IMR-90 (cell line): ENCODE measurements at regions not wholly inside any gene's neighbourhood (a gene's known extent, or its start where the extent isn't known, plus 50 kb on each side); places are given as distances from the start of the nearest gene placed in this dataset.

ENCODE experiments used
- ATAC-seq: fragments of 200-7000 bp; cut with Tn5 transposase; 2 replicates; pipeline ENCODE4 v1.9.1; 2020; ENCODE audit warnings: low read depth, mild to moderate bottlenecking, moderate library complexity
- BruUV-seq: library from RNA; stranded (reverse); fragments of 400-500 nt; replicated peaks from 2 replicates; lab custom pipeline; 2021; lab: Mats Ljungman, UMichigan
- CTCF ChIA-PET: fragments of 300-600 bp; formaldehyde crosslinking; extraction: SDS; loops from one replicate; lab custom pipeline; 2021; ENCODE audit warnings: antibody characterized with exemption; lab: Yijun Ruan, JAX
- POLR2A ChIA-PET: fragments of 300-600 bp; sonication (Branson Sonifier 250); formaldehyde crosslinking; loops from one replicate; lab custom pipeline; 2022; ENCODE audit warnings: antibody characterized with exemption; ENCODE audit not compliant: unreplicated experiment; lab: Charles Lee
- DNase-seq: peaks from one replicate; pipeline ENCODE4 v3.0.0; 2013
- H2AFZ ChIP-seq: replicated peaks from 2 replicates; pipeline ENCODE3; 2013; ENCODE audit warnings: low read length, mild to moderate bottlenecking; ENCODE audit not compliant: poor library complexity
- H2AK5ac ChIP-seq: 2 replicates; pipeline ENCODE4 v1.6.1; 2013; ENCODE audit warnings: low read depth, low read length, inconsistent platforms
- H2AK9ac ChIP-seq: replicated peaks from 2 replicates; pipeline ENCODE3; 2013; ENCODE audit warnings: mild to moderate bottlenecking, low read depth, low read length, moderate library complexity; ENCODE audit not compliant: poor library complexity
- H2BK120ac ChIP-seq: 2 replicates; pipeline ENCODE4 v1.6.1; 2013; ENCODE audit warnings: low read depth, low read length, inconsistent platforms
- H2BK15ac ChIP-seq: 3 replicates; pipeline ENCODE4 v1.6.1; 2013; ENCODE audit warnings: low read depth, low read length, inconsistent platforms
- H2BK20ac ChIP-seq: 2 replicates; pipeline ENCODE4 v1.6.1; 2013; ENCODE audit warnings: low read depth, mild to moderate bottlenecking, inconsistent platforms, low read length, moderate library complexity
- H2BK5ac ChIP-seq: 2 replicates; pipeline ENCODE4 v1.6.1; 2013; ENCODE audit warnings: mild to moderate bottlenecking, low read depth, low read length, inconsistent platforms; ENCODE audit not compliant: poor library complexity, severe bottlenecking
- H3K14ac ChIP-seq: replicated peaks from 2 replicates; pipeline ENCODE4 v1.6.1; 2013; ENCODE audit warnings: low read depth, low read length, inconsistent platforms
- H3K18ac ChIP-seq: 2 replicates; pipeline ENCODE4 v1.6.1; 2013; ENCODE audit warnings: low read depth, low read length, control low read depth
- H3K23ac ChIP-seq: 2 replicates; pipeline ENCODE4 v1.6.1; 2013; ENCODE audit warnings: low read depth, low read length, inconsistent platforms
- H3K27ac ChIP-seq: 2 replicates; pipeline ENCODE4 v1.5.1; 2013; ENCODE audit warnings: mild to moderate bottlenecking, control low read depth, low read length; ENCODE audit not compliant: insufficient read depth
- H3K27me3 ChIP-seq: 2 replicates; pipeline ENCODE4 v1.6.1; 2013; ENCODE audit warnings: low read length; ENCODE audit not compliant: control insufficient read depth, insufficient read depth
- H3K36me3 ChIP-seq: 2 replicates; pipeline ENCODE4 v1.6.1; 2013; ENCODE audit warnings: low read length, mixed read lengths; ENCODE audit not compliant: control insufficient read depth, insufficient read depth
- H3K4ac ChIP-seq: 2 replicates; pipeline ENCODE4 v1.6.1; 2013; ENCODE audit warnings: low read depth, low read length, inconsistent platforms
- H3K4me1 ChIP-seq: 2 replicates; pipeline ENCODE4 v1.6.1; 2013; ENCODE audit warnings: low read length, mixed read lengths; ENCODE audit not compliant: control insufficient read depth, insufficient read depth
- H3K4me2 ChIP-seq: 2 replicates; pipeline ENCODE4 v1.6.1; 2013; ENCODE audit warnings: low read depth, mild to moderate bottlenecking, control low read depth, low read length, moderate library complexity
- H3K4me3 ChIP-seq: 2 replicates; pipeline ENCODE4 v1.5.1; 2013; ENCODE audit warnings: low read depth, mild to moderate bottlenecking, control low read depth, low read length, moderate library complexity; ENCODE audit not compliant: insufficient read depth
- H3K56ac ChIP-seq: 2 replicates; pipeline ENCODE4 v1.6.1; 2013; ENCODE audit warnings: low read length, inconsistent platforms; ENCODE audit not compliant: insufficient read depth; ENCODE audit errors: extremely low read depth
- H3K79me1 ChIP-seq, 2 experiments: 2 replicates each; pipeline ENCODE4 v1.6.1; 2013; ENCODE audit warnings: low read length in 2 of 2, inconsistent platforms in 1 of 2, low read depth in 1 of 2
- H3K9ac ChIP-seq: 2 replicates; pipeline ENCODE4 v1.6.1; 2013; ENCODE audit warnings: low read depth, low read length, control low read depth
- H3K9me1 ChIP-seq: 2 replicates; pipeline ENCODE4 v1.6.1; 2013; ENCODE audit warnings: low read length, inconsistent platforms; ENCODE audit not compliant: insufficient read depth
- H3K9me3 ChIP-seq: 2 replicates; pipeline ENCODE4 v1.6.1; 2013; ENCODE audit warnings: low read length; ENCODE audit not compliant: control insufficient read depth, insufficient read depth
- H4K20me1 ChIP-seq: 2 replicates; pipeline ENCODE4 v1.6.1; 2013; ENCODE audit warnings: low read length, inconsistent platforms; ENCODE audit not compliant: insufficient read depth
- H4K5ac ChIP-seq: 2 replicates; pipeline ENCODE4 v1.6.1; 2013; ENCODE audit warnings: mild to moderate bottlenecking, low read depth, low read length, control low read depth
- H4K8ac ChIP-seq, 2 experiments: 2 replicates each; pipeline ENCODE4 v1.6.1; 2013; ENCODE audit warnings: low read depth in 2 of 2, low read length in 2 of 2, control low read depth in 1 of 2, inconsistent platforms in 1 of 2
- H4K91ac ChIP-seq: 2 replicates; pipeline ENCODE4 v1.6.1; 2013; ENCODE audit warnings: low read depth, low read length, inconsistent platforms; ENCODE audit not compliant: insufficient read depth
- BHLHE40 ChIP-seq: fragments of 150-350 bp; IDR thresholded peaks from 2 replicates; pipeline ENCODE4 v1.6.1; 2016; ENCODE audit warnings: mild to moderate bottlenecking, low read depth, low read length
- CEBPB ChIP-seq: IDR thresholded peaks from 2 replicates; pipeline ENCODE4 v1.6.1; 2012; ENCODE audit warnings: low read depth, low read length, improper control_type of control experiment
- CHD1 ChIP-seq: IDR thresholded peaks from 2 replicates; pipeline ENCODE4 v1.6.1; 2012; ENCODE audit warnings: low read depth, low read length, improper control_type of control experiment
- FOS ChIP-seq: fragments of 150-350 bp; IDR thresholded peaks from 2 replicates; pipeline ENCODE4 v1.6.1; 2016; ENCODE audit warnings: low read depth, low read length
- MAFK ChIP-seq: IDR thresholded peaks from 2 replicates; pipeline ENCODE4 v1.6.1; 2012; ENCODE audit warnings: low read depth, low read length, improper control_type of control experiment
- MAZ ChIP-seq: IDR thresholded peaks from 2 replicates; pipeline ENCODE4 v1.6.1; 2012; ENCODE audit warnings: low read depth, mild to moderate bottlenecking, low read length, improper control_type of control experiment, moderate library complexity, borderline replicate concordance
- MXI1 ChIP-seq: IDR thresholded peaks from 2 replicates; pipeline ENCODE4 v1.6.1; 2012; ENCODE audit warnings: low read depth, mild to moderate bottlenecking, low read length, moderate library complexity, borderline replicate concordance
- NFE2L2 ChIP-seq: fragments of 150-350 bp; IDR thresholded peaks from 2 replicates; pipeline ENCODE4 v1.6.1; 2016; ENCODE audit warnings: low read depth, mild to moderate bottlenecking, low read length
- POLR2A ChIP-seq: IDR thresholded peaks from 2 replicates; pipeline ENCODE4 v1.6.1; 2012; ENCODE audit warnings: mild to moderate bottlenecking, low read depth, low read length
- RAD21 ChIP-seq: IDR thresholded peaks from 2 replicates; pipeline ENCODE4 v1.6.1; 2012; ENCODE audit warnings: low read length, improper control_type of control experiment
- RCOR1 ChIP-seq: IDR thresholded peaks from 2 replicates; pipeline ENCODE4 v1.6.1; 2012; ENCODE audit warnings: mild to moderate bottlenecking, low read length, improper control_type of control experiment; ENCODE audit not compliant: insufficient replicate concordance
- RFX5 ChIP-seq: IDR thresholded peaks from 2 replicates; pipeline ENCODE4 v1.8.0; 2012; ENCODE audit warnings: low read depth, mild to moderate bottlenecking, low read length, moderate library complexity
- SMC3 ChIP-seq: fragments of 150-350 bp; IDR thresholded peaks from 2 replicates; pipeline ENCODE4 v1.6.1; 2016; ENCODE audit warnings: low read depth, mild to moderate bottlenecking, antibody characterized with exemption, low read length, moderate library complexity
- USF2 ChIP-seq: fragments of 150-350 bp; IDR thresholded peaks from 2 replicates; pipeline ENCODE4 v1.6.1; 2017; ENCODE audit warnings: mild to moderate bottlenecking, antibody characterized with exemption, low read length, low read depth
- WGBS, 2 experiments: methylation state at CpG; one replicate each; pipeline versions ENCODE4 v1.1.5 to v1.1.7; 2013; ENCODE audit warnings: missing lambda C conversion rate in 2 of 2; ENCODE audit not compliant: insufficient read length in 1 of 2; ENCODE audit errors: extremely low coverage in 2 of 2; 5-methylcytosine and 5-hydroxymethylcytosine counted together
- dilution Hi-C: fragments of 300-500 bp; cut with HindIII; formaldehyde crosslinking; loops from one replicate; pipeline ENCODE4 v1.14.3; 2018; ENCODE audit warnings: low sequenced_read_pairs; ENCODE audit not compliant: unreplicated experiment
- in situ Hi-C: fragments of 300-500 bp; cut with MboI; formaldehyde crosslinking; loops from 3 replicates; pipeline ENCODE4 v1.14.3; 2019; ENCODE audit warnings: low sequenced_read_pairs, inconsistent platforms, mixed read lengths
- intact Hi-C: fragments of 100-400 bp; cut with micrococcal nuclease; formaldehyde crosslinking; loops from 2 replicates; pipeline ENCODE4 v1.10.0; 2022
- TF ChIP-seq, protein P1 (sequence below): fragments of 150-350 bp; IDR thresholded peaks from 2 replicates; pipeline ENCODE4 v1.6.1; 2016; ENCODE audit warnings: low read depth, mild to moderate bottlenecking, low read length, moderate library complexity, borderline replicate concordance
- TF ChIP-seq, protein P2 (sequence below): conservative IDR thresholded peaks from 2 replicates; pipeline ENCODE4 v1.5.1; 2012; ENCODE audit warnings: mild to moderate bottlenecking, low read depth, low read length, improper control_type of control experiment

GRCh38 chr1:234871710-234872271 is 256.8 kb downstream of the TOMM20 start:
- dilution Hi-C loops (no loop called here), intact Hi-C loops (no loop called here), in situ Hi-C loops (loop anchor here (25.0 kb wide), 3 partner anchors 216 to 384 kb away; partner anchors contain the start of genes IRF2BP2 and TARBP1)
- no TSS peak for BruUV-seq
- ATAC-seq (no peak), DNase-seq (peak; percentile 34)
- Histone ChIP-seq H2BK20ac (peak overlapping the region; percentile 27; the same call in 1 of the 2 replicates), H2BK15ac (no peak overlapping the region), H3K9me1 (peaks cover 12% of the 10 kb centered on the region), H3K14ac (no peak overlapping the region; the same call in 1 of the 2 replicates), H3K27ac (no peak overlapping the region), H2AK9ac (peak overlapping the region; percentile 20), H2AFZ (peak overlapping the region; percentile 34), H3K56ac (no peak overlapping the region), H3K4me3 (no peak overlapping the region), H3K79me1 (no peaks in the 10 kb centered on the region), H3K18ac (peak overlapping the region; percentile 17; the same call in 1 of the 2 replicates), H3K4me2 (no peak overlapping the region), H4K91ac (no peak overlapping the region), H3K9ac (no peak overlapping the region), H3K27me3 (no peaks in the 10 kb centered on the region), H2AK5ac (peak overlapping the region; percentile 35; the same call in 1 of the 2 replicates), H4K8ac (no peak overlapping the region; a peak in 1 of 4 replicates), H4K5ac (no peak overlapping the region), H3K4ac (peak overlapping the region; percentile 36), H2BK5ac (no peak overlapping the region), H4K20me1 (no peaks in the 10 kb centered on the region), H3K23ac (no peak overlapping the region), H2BK120ac (no peak overlapping the region), H3K4me1 (peaks cover 4% of the 10 kb centered on the region; the same call in 1 of the 2 replicates), H3K36me3 (no peaks in the 10 kb centered on the region), H3K9me3 (no peaks in the 10 kb centered on the region)
- 83% methylated on average over 2 of the region's 6 CpGs; no CpG with 5 or more reads in 1 of the 2 experiments for WGBS, 2 experiments
- TF ChIP-seq CHD1, result no peak
- no peak for TF ChIP-seq MXI1
- TF ChIP-seq RFX5, result no peak
- no peak for TF ChIP-seq CEBPB
- TF ChIP-seq RCOR1, result no peak
- TF ChIP-seq, protein P1, sequence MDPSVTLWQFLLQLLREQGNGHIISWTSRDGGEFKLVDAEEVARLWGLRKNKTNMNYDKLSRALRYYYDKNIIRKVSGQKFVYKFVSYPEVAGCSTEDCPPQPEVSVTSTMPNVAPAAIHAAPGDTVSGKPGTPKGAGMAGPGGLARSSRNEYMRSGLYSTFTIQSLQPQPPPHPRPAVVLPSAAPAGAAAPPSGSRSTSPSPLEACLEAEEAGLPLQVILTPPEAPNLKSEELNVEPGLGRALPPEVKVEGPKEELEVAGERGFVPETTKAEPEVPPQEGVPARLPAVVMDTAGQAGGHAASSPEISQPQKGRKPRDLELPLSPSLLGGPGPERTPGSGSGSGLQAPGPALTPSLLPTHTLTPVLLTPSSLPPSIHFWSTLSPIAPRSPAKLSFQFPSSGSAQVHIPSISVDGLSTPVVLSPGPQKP, result no peak
- no peak for TF ChIP-seq RAD21
- no peak for TF ChIP-seq POLR2A
- TF ChIP-seq MAZ, result no peak
- no peak for TF ChIP-seq NFE2L2
- no peak for TF ChIP-seq FOS
- no peak for TF ChIP-seq BHLHE40
- TF ChIP-seq USF2, result no peak
- no peak for TF ChIP-seq MAFK
- no peak for TF ChIP-seq SMC3
- TF ChIP-seq, protein P2, sequence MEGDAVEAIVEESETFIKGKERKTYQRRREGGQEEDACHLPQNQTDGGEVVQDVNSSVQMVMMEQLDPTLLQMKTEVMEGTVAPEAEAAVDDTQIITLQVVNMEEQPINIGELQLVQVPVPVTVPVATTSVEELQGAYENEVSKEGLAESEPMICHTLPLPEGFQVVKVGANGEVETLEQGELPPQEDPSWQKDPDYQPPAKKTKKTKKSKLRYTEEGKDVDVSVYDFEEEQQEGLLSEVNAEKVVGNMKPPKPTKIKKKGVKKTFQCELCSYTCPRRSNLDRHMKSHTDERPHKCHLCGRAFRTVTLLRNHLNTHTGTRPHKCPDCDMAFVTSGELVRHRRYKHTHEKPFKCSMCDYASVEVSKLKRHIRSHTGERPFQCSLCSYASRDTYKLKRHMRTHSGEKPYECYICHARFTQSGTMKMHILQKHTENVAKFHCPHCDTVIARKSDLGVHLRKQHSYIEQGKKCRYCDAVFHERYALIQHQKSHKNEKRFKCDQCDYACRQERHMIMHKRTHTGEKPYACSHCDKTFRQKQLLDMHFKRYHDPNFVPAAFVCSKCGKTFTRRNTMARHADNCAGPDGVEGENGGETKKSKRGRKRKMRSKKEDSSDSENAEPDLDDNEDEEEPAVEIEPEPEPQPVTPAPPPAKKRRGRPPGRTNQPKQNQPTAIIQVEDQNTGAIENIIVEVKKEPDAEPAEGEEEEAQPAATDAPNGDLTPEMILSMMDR, result no peak
- CTCF ChIA-PET, result interaction anchor here (0.6 kb wide), 1 partner anchor 22 kb away, joined by 3 read pairs; no protein-coding TSS in a partner anchor
- POLR2A ChIA-PET, result no interaction called here
